ENCODE measurements at regions not wholly inside any gene's neighbourhood (a gene's known extent, or its start where the extent isn't known, plus 50 kb on each side); places are given as distances from the start of the nearest gene placed in this dataset.

DNA sequence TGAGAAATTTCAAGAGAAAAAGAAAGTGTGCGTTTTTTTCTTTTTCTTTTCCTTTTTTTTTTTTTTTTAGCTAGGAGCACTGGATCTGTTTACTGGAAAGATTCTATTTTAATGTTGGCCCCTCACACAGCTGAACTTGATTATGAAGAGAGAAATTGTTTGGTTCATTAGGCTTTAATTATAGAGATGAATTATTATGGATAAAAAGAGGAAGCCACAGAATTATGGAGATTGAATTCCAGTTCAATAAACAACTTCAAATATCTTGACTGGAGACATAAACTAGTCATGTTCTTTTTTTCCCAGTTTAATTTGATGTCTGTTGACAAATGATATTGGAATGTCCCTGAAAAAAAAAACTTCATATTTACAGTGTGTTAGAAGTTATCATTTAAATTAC, 152.0 kb upstream of the HS3ST3A1 start:
- Mint-ChIP-seq H3K27ac (peak overlapping the region; percentile 82), H3K27me3 (ENCODE audit: insufficient read depth, low read depth, poor library complexity) (peaks cover 5% of the 10 kb centered on the region), H3K9me3 (0 out of 3 replicates have a peak, but pooled peaks cover 2% of the 10 kb centered on the region), H3K4me1 (peaks cover 41% of the 10 kb centered on the region), H3K4me3 (no peak overlapping the region), H3K36me3 (ENCODE audit: low read depth) (peaks cover 4% of the 10 kb centered on the region)
- Histone ChIP-seq H3K4me2 (0 out of 2 replicates have a peak overlapping the region, but pooled peaks have one; percentile 10), H3K27ac (ENCODE audit: low read depth) (no peak overlapping the region), H3K9me2 (ENCODE audit: insufficient read depth) (0 out of 2 replicates have a peak, but pooled peaks cover 3% of the 10 kb centered on the region), H2AFZ (no peak overlapping the region), H3K79me2 (replicated peaks; ENCODE audit: insufficient read depth) (no peaks in the 10 kb centered on the region), H3K4me1 (ENCODE audit: insufficient read depth) (peaks cover 39% of the 10 kb centered on the region), H4K20me1 (replicated peaks; ENCODE audit: insufficient read depth) (no peaks in the 10 kb centered on the region), H3K27me3 (ENCODE audit: insufficient read depth) (no peaks in the 10 kb centered on the region), H3K4me3 (no peak overlapping the region), H3K36me3 (ENCODE audit: insufficient read depth) (no peaks in the 10 kb centered on the region), H3F3A (replicated peaks; ENCODE audit: low read depth) (no peaks in the 10 kb centered on the region)
- DNase-seq (ENCODE audit: low spot score) (no peak), ATAC-seq (no peak)
- TF ChIP-seq NANOG (IDR thresholded peaks at IDR 0.05; ENCODE audit: borderline replicate concordance), result no peak
- TF ChIP-seq, protein P1, sequence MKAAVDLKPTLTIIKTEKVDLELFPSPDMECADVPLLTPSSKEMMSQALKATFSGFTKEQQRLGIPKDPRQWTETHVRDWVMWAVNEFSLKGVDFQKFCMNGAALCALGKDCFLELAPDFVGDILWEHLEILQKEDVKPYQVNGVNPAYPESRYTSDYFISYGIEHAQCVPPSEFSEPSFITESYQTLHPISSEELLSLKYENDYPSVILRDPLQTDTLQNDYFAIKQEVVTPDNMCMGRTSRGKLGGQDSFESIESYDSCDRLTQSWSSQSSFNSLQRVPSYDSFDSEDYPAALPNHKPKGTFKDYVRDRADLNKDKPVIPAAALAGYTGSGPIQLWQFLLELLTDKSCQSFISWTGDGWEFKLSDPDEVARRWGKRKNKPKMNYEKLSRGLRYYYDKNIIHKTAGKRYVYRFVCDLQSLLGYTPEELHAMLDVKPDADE (IDR thresholded peaks at IDR 0.05), result no peak
- TF ChIP-seq ZNF331 (CRISPR knock-in tag; IDR thresholded peaks at IDR 0.05; ENCODE audit: low read depth), result no peak
- TF ChIP-seq, protein P2, sequence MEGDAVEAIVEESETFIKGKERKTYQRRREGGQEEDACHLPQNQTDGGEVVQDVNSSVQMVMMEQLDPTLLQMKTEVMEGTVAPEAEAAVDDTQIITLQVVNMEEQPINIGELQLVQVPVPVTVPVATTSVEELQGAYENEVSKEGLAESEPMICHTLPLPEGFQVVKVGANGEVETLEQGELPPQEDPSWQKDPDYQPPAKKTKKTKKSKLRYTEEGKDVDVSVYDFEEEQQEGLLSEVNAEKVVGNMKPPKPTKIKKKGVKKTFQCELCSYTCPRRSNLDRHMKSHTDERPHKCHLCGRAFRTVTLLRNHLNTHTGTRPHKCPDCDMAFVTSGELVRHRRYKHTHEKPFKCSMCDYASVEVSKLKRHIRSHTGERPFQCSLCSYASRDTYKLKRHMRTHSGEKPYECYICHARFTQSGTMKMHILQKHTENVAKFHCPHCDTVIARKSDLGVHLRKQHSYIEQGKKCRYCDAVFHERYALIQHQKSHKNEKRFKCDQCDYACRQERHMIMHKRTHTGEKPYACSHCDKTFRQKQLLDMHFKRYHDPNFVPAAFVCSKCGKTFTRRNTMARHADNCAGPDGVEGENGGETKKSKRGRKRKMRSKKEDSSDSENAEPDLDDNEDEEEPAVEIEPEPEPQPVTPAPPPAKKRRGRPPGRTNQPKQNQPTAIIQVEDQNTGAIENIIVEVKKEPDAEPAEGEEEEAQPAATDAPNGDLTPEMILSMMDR (conservative IDR thresholded peaks at IDR 0.05; ENCODE audit: low read depth in 2 of 2), result no peak
- TF ChIP-seq ZNF114 (CRISPR knock-in tag; IDR thresholded peaks at IDR 0.05), result no peak
- TF ChIP-seq POLR2AphosphoS5 (IDR thresholded peaks at IDR 0.05; ENCODE audit: low read depth), result no peak
- no peak for TF ChIP-seq CREB1 (CRISPR knock-in tag; IDR thresholded peaks at IDR 0.05; ENCODE audit: low read depth)
- no peak for TF ChIP-seq STAT1 (IDR thresholded peaks at IDR 0.05; ENCODE audit: unreplicated experiment)
- no peak for TF ChIP-seq EZH2phosphoT487 (IDR thresholded peaks at IDR 0.05; ENCODE audit: unreplicated experiment)
- TF ChIP-seq JUNB (IDR thresholded peaks at IDR 0.05; ENCODE audit: unreplicated experiment), result no peak
- no peak for TF ChIP-seq REST (IDR thresholded peaks at IDR 0.05; ENCODE audit: unreplicated experiment)
- TF ChIP-seq ZNF462 (CRISPR knock-in tag; IDR thresholded peaks at IDR 0.05), result no peak

Measured in GM23338 (cell line).